IMR-90 (cell line): ENCODE measurements at regions not wholly inside any gene's neighbourhood (a gene's known extent, or its start where the extent isn't known, plus 50 kb on each side); places are given as distances from the start of the nearest gene placed in this dataset.

Experiments
- ATAC-seq: fragments of 200-7000 bp; cut with Tn5 transposase; 2 replicates; pipeline ENCODE4 v1.9.1; 2020; ENCODE audit warnings: low read depth, mild to moderate bottlenecking, moderate library complexity
- BruUV-seq: library from RNA; stranded (reverse); fragments of 400-500 nt; replicated peaks from 2 replicates; lab custom pipeline; 2021; lab: Mats Ljungman, UMichigan
- CTCF ChIA-PET: fragments of 300-600 bp; formaldehyde crosslinking; extraction: SDS; loops from one replicate; lab custom pipeline; 2021; ENCODE audit warnings: antibody characterized with exemption; lab: Yijun Ruan, JAX
- POLR2A ChIA-PET: fragments of 300-600 bp; sonication (Branson Sonifier 250); formaldehyde crosslinking; loops from one replicate; lab custom pipeline; 2022; ENCODE audit warnings: antibody characterized with exemption; ENCODE audit not compliant: unreplicated experiment; lab: Charles Lee
- DNase-seq: peaks from one replicate; pipeline ENCODE4 v3.0.0; 2013
- H2AFZ ChIP-seq: replicated peaks from 2 replicates; pipeline ENCODE3; 2013; ENCODE audit warnings: low read length, mild to moderate bottlenecking; ENCODE audit not compliant: poor library complexity
- H2AK5ac ChIP-seq: 2 replicates; pipeline ENCODE4 v1.6.1; 2013; ENCODE audit warnings: low read depth, low read length, inconsistent platforms
- H2AK9ac ChIP-seq: replicated peaks from 2 replicates; pipeline ENCODE3; 2013; ENCODE audit warnings: mild to moderate bottlenecking, low read depth, low read length, moderate library complexity; ENCODE audit not compliant: poor library complexity
- H2BK120ac ChIP-seq: 2 replicates; pipeline ENCODE4 v1.6.1; 2013; ENCODE audit warnings: low read depth, low read length, inconsistent platforms
- H2BK15ac ChIP-seq: 3 replicates; pipeline ENCODE4 v1.6.1; 2013; ENCODE audit warnings: low read depth, low read length, inconsistent platforms
- H2BK20ac ChIP-seq: 2 replicates; pipeline ENCODE4 v1.6.1; 2013; ENCODE audit warnings: low read depth, mild to moderate bottlenecking, inconsistent platforms, low read length, moderate library complexity
- H2BK5ac ChIP-seq: 2 replicates; pipeline ENCODE4 v1.6.1; 2013; ENCODE audit warnings: mild to moderate bottlenecking, low read depth, low read length, inconsistent platforms; ENCODE audit not compliant: poor library complexity, severe bottlenecking
- H3K14ac ChIP-seq: replicated peaks from 2 replicates; pipeline ENCODE4 v1.6.1; 2013; ENCODE audit warnings: low read depth, low read length, inconsistent platforms
- H3K18ac ChIP-seq: 2 replicates; pipeline ENCODE4 v1.6.1; 2013; ENCODE audit warnings: low read depth, low read length, control low read depth
- H3K23ac ChIP-seq: 2 replicates; pipeline ENCODE4 v1.6.1; 2013; ENCODE audit warnings: low read depth, low read length, inconsistent platforms
- H3K27ac ChIP-seq: 2 replicates; pipeline ENCODE4 v1.5.1; 2013; ENCODE audit warnings: mild to moderate bottlenecking, control low read depth, low read length; ENCODE audit not compliant: insufficient read depth
- H3K27me3 ChIP-seq: 2 replicates; pipeline ENCODE4 v1.6.1; 2013; ENCODE audit warnings: low read length; ENCODE audit not compliant: control insufficient read depth, insufficient read depth
- H3K36me3 ChIP-seq: 2 replicates; pipeline ENCODE4 v1.6.1; 2013; ENCODE audit warnings: low read length, mixed read lengths; ENCODE audit not compliant: control insufficient read depth, insufficient read depth
- H3K4ac ChIP-seq: 2 replicates; pipeline ENCODE4 v1.6.1; 2013; ENCODE audit warnings: low read depth, low read length, inconsistent platforms
- H3K4me1 ChIP-seq: 2 replicates; pipeline ENCODE4 v1.6.1; 2013; ENCODE audit warnings: low read length, mixed read lengths; ENCODE audit not compliant: control insufficient read depth, insufficient read depth
- H3K4me2 ChIP-seq: 2 replicates; pipeline ENCODE4 v1.6.1; 2013; ENCODE audit warnings: low read depth, mild to moderate bottlenecking, control low read depth, low read length, moderate library complexity
- H3K4me3 ChIP-seq: 2 replicates; pipeline ENCODE4 v1.5.1; 2013; ENCODE audit warnings: low read depth, mild to moderate bottlenecking, control low read depth, low read length, moderate library complexity; ENCODE audit not compliant: insufficient read depth
- H3K56ac ChIP-seq: 2 replicates; pipeline ENCODE4 v1.6.1; 2013; ENCODE audit warnings: low read length, inconsistent platforms; ENCODE audit not compliant: insufficient read depth; ENCODE audit errors: extremely low read depth
- H3K79me1 ChIP-seq, 2 experiments: 2 replicates each; pipeline ENCODE4 v1.6.1; 2013; ENCODE audit warnings: low read length in 2 of 2, inconsistent platforms in 1 of 2, low read depth in 1 of 2
- H3K9ac ChIP-seq: 2 replicates; pipeline ENCODE4 v1.6.1; 2013; ENCODE audit warnings: low read depth, low read length, control low read depth
- H3K9me1 ChIP-seq: 2 replicates; pipeline ENCODE4 v1.6.1; 2013; ENCODE audit warnings: low read length, inconsistent platforms; ENCODE audit not compliant: insufficient read depth
- H3K9me3 ChIP-seq: 2 replicates; pipeline ENCODE4 v1.6.1; 2013; ENCODE audit warnings: low read length; ENCODE audit not compliant: control insufficient read depth, insufficient read depth
- H4K20me1 ChIP-seq: 2 replicates; pipeline ENCODE4 v1.6.1; 2013; ENCODE audit warnings: low read length, inconsistent platforms; ENCODE audit not compliant: insufficient read depth
- H4K5ac ChIP-seq: 2 replicates; pipeline ENCODE4 v1.6.1; 2013; ENCODE audit warnings: mild to moderate bottlenecking, low read depth, low read length, control low read depth
- H4K8ac ChIP-seq, 2 experiments: 2 replicates each; pipeline ENCODE4 v1.6.1; 2013; ENCODE audit warnings: low read depth in 2 of 2, low read length in 2 of 2, control low read depth in 1 of 2, inconsistent platforms in 1 of 2
- H4K91ac ChIP-seq: 2 replicates; pipeline ENCODE4 v1.6.1; 2013; ENCODE audit warnings: low read depth, low read length, inconsistent platforms; ENCODE audit not compliant: insufficient read depth
- BHLHE40 ChIP-seq: fragments of 150-350 bp; IDR thresholded peaks from 2 replicates; pipeline ENCODE4 v1.6.1; 2016; ENCODE audit warnings: mild to moderate bottlenecking, low read depth, low read length
- CEBPB ChIP-seq: IDR thresholded peaks from 2 replicates; pipeline ENCODE4 v1.6.1; 2012; ENCODE audit warnings: low read depth, low read length, improper control_type of control experiment
- CHD1 ChIP-seq: IDR thresholded peaks from 2 replicates; pipeline ENCODE4 v1.6.1; 2012; ENCODE audit warnings: low read depth, low read length, improper control_type of control experiment
- CTCF ChIP-seq: conservative IDR thresholded peaks from 2 replicates; pipeline ENCODE4 v1.5.1; 2012; ENCODE audit warnings: mild to moderate bottlenecking, low read depth, low read length, improper control_type of control experiment
- ELK1 ChIP-seq: fragments of 150-350 bp; IDR thresholded peaks from 2 replicates; pipeline ENCODE4 v1.6.1; 2016; ENCODE audit warnings: low read depth, mild to moderate bottlenecking, low read length, moderate library complexity, borderline replicate concordance
- FOS ChIP-seq: fragments of 150-350 bp; IDR thresholded peaks from 2 replicates; pipeline ENCODE4 v1.6.1; 2016; ENCODE audit warnings: low read depth, low read length
- MAFK ChIP-seq: IDR thresholded peaks from 2 replicates; pipeline ENCODE4 v1.6.1; 2012; ENCODE audit warnings: low read depth, low read length, improper control_type of control experiment
- MAZ ChIP-seq: IDR thresholded peaks from 2 replicates; pipeline ENCODE4 v1.6.1; 2012; ENCODE audit warnings: low read depth, mild to moderate bottlenecking, low read length, improper control_type of control experiment, moderate library complexity, borderline replicate concordance
- MXI1 ChIP-seq: IDR thresholded peaks from 2 replicates; pipeline ENCODE4 v1.6.1; 2012; ENCODE audit warnings: low read depth, mild to moderate bottlenecking, low read length, moderate library complexity, borderline replicate concordance
- NFE2L2 ChIP-seq: fragments of 150-350 bp; IDR thresholded peaks from 2 replicates; pipeline ENCODE4 v1.6.1; 2016; ENCODE audit warnings: low read depth, mild to moderate bottlenecking, low read length
- POLR2A ChIP-seq: IDR thresholded peaks from 2 replicates; pipeline ENCODE4 v1.6.1; 2012; ENCODE audit warnings: mild to moderate bottlenecking, low read depth, low read length
- RAD21 ChIP-seq: IDR thresholded peaks from 2 replicates; pipeline ENCODE4 v1.6.1; 2012; ENCODE audit warnings: low read length, improper control_type of control experiment
- RCOR1 ChIP-seq: IDR thresholded peaks from 2 replicates; pipeline ENCODE4 v1.6.1; 2012; ENCODE audit warnings: mild to moderate bottlenecking, low read length, improper control_type of control experiment; ENCODE audit not compliant: insufficient replicate concordance
- RFX5 ChIP-seq: IDR thresholded peaks from 2 replicates; pipeline ENCODE4 v1.8.0; 2012; ENCODE audit warnings: low read depth, mild to moderate bottlenecking, low read length, moderate library complexity
- SMC3 ChIP-seq: fragments of 150-350 bp; IDR thresholded peaks from 2 replicates; pipeline ENCODE4 v1.6.1; 2016; ENCODE audit warnings: low read depth, mild to moderate bottlenecking, antibody characterized with exemption, low read length, moderate library complexity
- USF2 ChIP-seq: fragments of 150-350 bp; IDR thresholded peaks from 2 replicates; pipeline ENCODE4 v1.6.1; 2017; ENCODE audit warnings: mild to moderate bottlenecking, antibody characterized with exemption, low read length, low read depth
- WGBS, 2 experiments: methylation state at CpG; one replicate each; pipeline versions ENCODE4 v1.1.5 to v1.1.7; 2013; ENCODE audit warnings: missing lambda C conversion rate in 2 of 2; ENCODE audit not compliant: insufficient read length in 1 of 2; ENCODE audit errors: extremely low coverage in 2 of 2; 5-methylcytosine and 5-hydroxymethylcytosine counted together
- dilution Hi-C: fragments of 300-500 bp; cut with HindIII; formaldehyde crosslinking; loops from one replicate; pipeline ENCODE4 v1.14.3; 2018; ENCODE audit warnings: low sequenced_read_pairs; ENCODE audit not compliant: unreplicated experiment
- in situ Hi-C: fragments of 300-500 bp; cut with MboI; formaldehyde crosslinking; loops from 3 replicates; pipeline ENCODE4 v1.14.3; 2019; ENCODE audit warnings: low sequenced_read_pairs, inconsistent platforms, mixed read lengths
- intact Hi-C: fragments of 100-400 bp; cut with micrococcal nuclease; formaldehyde crosslinking; loops from 2 replicates; pipeline ENCODE4 v1.10.0; 2022

- H3K27me3 ChIP-seq, result no peaks in the 10 kb centered on the region
- POLR2A ChIA-PET, result no interaction called here
- CTCF ChIA-PET, result no interaction called here
- no peak overlapping the region for H3K4me2 ChIP-seq
- peaks cover 31 to 62% of the 10 kb centered on the region in 2 experiments for H3K79me1 ChIP-seq
- no peak overlapping the region for H3K56ac ChIP-seq
- peak overlapping the region; percentile 21 for H2AFZ ChIP-seq
- WGBS, 2 experiments, result 96% methylated on average over 3 of the region's 9 CpGs; no CpG with 5 or more reads in 1 of the 2 experiments
- no peak overlapping the region for H2BK120ac ChIP-seq
- DNase-seq, result no peak
- no peak overlapping the region for H3K23ac ChIP-seq
- no peak overlapping the region; the same call in 1 of the 2 replicates for H3K14ac ChIP-seq
- H2AK5ac ChIP-seq, result 0 out of 2 replicates have a peak overlapping the region, but pooled peaks have one; percentile 21
- H2BK20ac ChIP-seq, result no peak overlapping the region; the same call in 1 of the 2 replicates
- H3K4me1 ChIP-seq, result peaks cover 14% of the 10 kb centered on the region
- H3K9me3 ChIP-seq, result no peaks in the 10 kb centered on the region
- H3K9me1 ChIP-seq, result peaks cover 17% of the 10 kb centered on the region; the same call in 1 of the 2 replicates
- H3K36me3 ChIP-seq, result peaks cover 5% of the 10 kb centered on the region; the same call in 1 of the 2 replicates
- 0 out of 2 replicates have a peak overlapping the region, but pooled peaks have one; percentile 6 for H3K4ac ChIP-seq
- no peak overlapping the region for H3K9ac ChIP-seq
- no TSS peak for BruUV-seq
- no peak overlapping the region for H3K27ac ChIP-seq
- H2BK5ac ChIP-seq, result no peak overlapping the region
- no peak overlapping the region for H2AK9ac ChIP-seq
- H4K5ac ChIP-seq, result no peak overlapping the region
- H4K91ac ChIP-seq, result no peak overlapping the region; the same call in 1 of the 2 replicates
- no peak for TF ChIP-seq ELK1
- no peak for TF ChIP-seq BHLHE40
- no peak for TF ChIP-seq RAD21
- TF ChIP-seq POLR2A, result no peak
- TF ChIP-seq CTCF, result no peak
- TF ChIP-seq RFX5, result no peak
- no peak for TF ChIP-seq MXI1
- TF ChIP-seq USF2, result no peak
- TF ChIP-seq RCOR1, result no peak
- no peak for TF ChIP-seq FOS
- no peak for TF ChIP-seq MAFK
- no peak for TF ChIP-seq NFE2L2
- no peak for TF ChIP-seq CHD1
- no peak for TF ChIP-seq SMC3
- TF ChIP-seq MAZ, result no peak
- no peak for TF ChIP-seq CEBPB
- intact Hi-C loops, result no loop called here
- no peak overlapping the region for H2BK15ac ChIP-seq
- ATAC-seq, result no peak
- H3K18ac ChIP-seq, result no peak overlapping the region
- H4K20me1 ChIP-seq, result peaks cover 5% of the 10 kb centered on the region; the same call in 1 of the 2 replicates
- H3K4me3 ChIP-seq, result no peak overlapping the region
- dilution Hi-C loops, result no loop called here
- no peak overlapping the region for H4K8ac ChIP-seq
- in situ Hi-C loops, result no loop called here
These were observed 156.9 kb upstream of the GDF10 start for GRCh38 chr10:47143072-47143471.
